GM18508 (cell line): ENCODE measurements at regions not wholly inside any gene's neighbourhood (a gene's known extent, or its start where the extent isn't known, plus 50 kb on each side); places are given as distances from the start of the nearest gene placed in this dataset.

Experiments
- ATAC-seq: cut with Tn5 transposase; IDR thresholded peaks from one replicate; pipeline ENCODE4 v1.9.1; 2021; ENCODE audit warnings: moderate number of reproducible peaks; ENCODE audit not compliant: insufficient read depth, unreplicated experiment

DNA sequence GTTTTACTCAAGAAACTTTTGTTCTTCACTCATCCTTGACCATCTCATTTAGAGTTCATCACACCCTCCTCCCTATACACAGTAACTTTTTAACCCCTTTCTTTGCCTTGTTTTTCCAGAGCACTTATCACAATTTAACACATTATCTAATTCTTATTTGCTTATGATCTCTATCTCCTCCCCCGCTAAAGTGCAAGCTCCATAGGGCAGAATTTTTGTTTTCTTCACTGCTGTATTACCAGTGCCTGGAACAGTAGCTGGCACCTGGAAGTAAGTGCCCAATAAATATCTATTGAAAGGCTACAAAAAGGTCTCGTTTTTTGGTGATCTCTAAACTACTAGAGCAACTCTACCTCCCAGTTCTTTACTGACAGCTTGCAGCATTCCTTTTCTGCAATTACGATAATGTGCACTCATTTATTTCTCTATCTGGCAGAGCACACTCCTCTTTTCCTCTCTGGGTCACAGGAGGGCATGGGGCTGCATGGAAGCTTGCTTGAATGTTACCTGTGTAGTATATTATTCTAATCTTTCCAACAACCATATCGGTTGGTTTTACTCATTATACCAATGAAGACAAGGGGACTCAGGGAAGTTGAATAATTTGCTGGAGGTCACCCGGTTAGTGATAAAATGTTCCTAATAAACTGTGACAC, 57.4 kb upstream of the CHST9 start:
- no peak for ATAC-seq

GRCh38 chr18:27240383-27240782, 55.3 kb upstream of the CHST9 start:
- no peak for ATAC-seq

DNA sequence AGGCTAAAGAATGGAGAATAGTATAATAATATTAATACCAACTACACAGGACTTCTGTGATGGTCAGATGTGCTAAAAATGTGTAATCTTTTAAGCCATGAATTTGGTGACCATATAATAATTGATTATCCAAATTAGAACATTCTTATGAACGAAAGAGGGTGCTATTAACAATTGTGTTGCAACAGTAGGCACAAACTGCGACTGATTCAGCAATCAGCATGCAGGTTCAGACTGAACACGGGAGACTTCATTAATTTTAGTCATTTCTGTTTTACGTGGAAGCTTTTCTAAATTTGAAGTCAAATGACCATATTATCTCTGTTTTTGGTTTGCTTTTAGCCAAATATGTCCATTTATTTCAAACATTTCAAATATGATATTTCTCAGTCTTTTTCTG, 54.6 kb upstream of the CHST9 start:
- ATAC-seq: no peak

DNA sequence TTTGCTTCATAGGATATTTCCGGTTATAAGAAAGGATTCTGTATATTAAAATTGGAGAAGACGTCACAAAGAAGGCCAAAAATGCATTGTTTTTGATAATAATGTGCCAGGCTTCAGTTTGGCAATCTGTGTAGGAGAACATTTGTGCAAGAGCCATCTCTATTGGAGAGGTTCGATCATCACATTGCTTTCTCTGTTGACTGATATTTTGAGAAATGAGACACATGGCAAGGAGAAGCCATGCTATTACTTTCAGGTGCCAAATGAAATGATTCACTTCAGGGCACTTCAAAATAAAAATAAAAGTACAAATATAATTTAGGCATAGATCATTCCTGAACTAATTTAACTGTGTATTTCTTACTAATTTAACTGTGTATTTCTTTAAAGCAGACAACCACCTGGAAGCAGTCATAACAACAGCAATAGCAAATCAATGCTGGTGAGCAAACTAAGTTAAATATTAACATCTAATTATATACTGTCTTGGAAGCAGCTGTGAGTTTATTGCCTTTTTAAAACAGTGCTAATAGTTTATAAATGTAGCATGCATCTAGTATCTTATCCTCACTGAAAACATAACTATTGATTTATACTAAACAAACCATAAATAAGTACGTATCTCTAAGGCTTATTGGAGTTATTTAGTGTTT, 50.2 kb upstream of the CHST9 start:
- no peak for ATAC-seq
